OCI-LY7 (cell line): ENCODE measurements at regions not wholly inside any gene's neighbourhood (a gene's known extent, or its start where the extent isn't known, plus 50 kb on each side); places are given as distances from the start of the nearest gene placed in this dataset.

ENCODE experiments used
- BruUV-seq: library from RNA; stranded (reverse); fragments of 400-500 nt; replicated peaks from 2 replicates; lab custom pipeline; 2021; lab: Mats Ljungman, UMichigan
- CTCF ChIA-PET: fragments of 300-600 bp; sonication (Branson Sonifier 250); formaldehyde crosslinking; loops from one replicate; lab custom pipeline; 2022; ENCODE audit warnings: antibody characterized with exemption; ENCODE audit not compliant: unreplicated experiment; lab: Charles Lee
- POLR2A ChIA-PET: fragments of 300-600 bp; sonication (Branson Sonifier 250); formaldehyde crosslinking; loops from one replicate; lab custom pipeline; 2022; ENCODE audit warnings: antibody characterized with exemption; lab: Charles Lee
- DNase-seq: peaks from one replicate; pipeline ENCODE4 v3.0.0-alpha.2; 2015; ENCODE audit warnings: low spot score
- H2AFZ ChIP-seq: fragments of 200-600 bp; sonication (generic), shearing (Covaris generic); 2 replicates; pipeline ENCODE4 v1.6.1; 2014; ENCODE audit warnings: mild to moderate bottlenecking, antibody characterized with exemption, low read length, moderate library complexity
- H3K27ac ChIP-seq: fragments of 200-600 bp; sonication (generic); 2 replicates; pipeline ENCODE4 v1.5.1; 2014; ENCODE audit warnings: mixed run types, low read depth, mild to moderate bottlenecking, moderate library complexity, low read length, inconsistent platforms; ENCODE audit not compliant: poor library complexity, severe bottlenecking
- H3K36me3 ChIP-seq: fragments of 200-600 bp; sonication (generic); 2 replicates; pipeline ENCODE4 v1.6.1; 2014; ENCODE audit warnings: mild to moderate bottlenecking, antibody characterized with exemption, low read length, moderate library complexity, mixed read lengths; ENCODE audit not compliant: insufficient read depth
- H3K4me1 ChIP-seq: fragments of 200-600 bp; sonication (generic); 2 replicates; pipeline ENCODE4 v1.5.1; 2014; ENCODE audit warnings: mild to moderate bottlenecking, low read length; ENCODE audit not compliant: insufficient read depth, poor library complexity, severe bottlenecking
- H3K4me2 ChIP-seq: fragments of 200-600 bp; sonication (generic); 2 replicates; pipeline ENCODE4 v1.6.1; 2014; ENCODE audit warnings: mild to moderate bottlenecking, low read length
- H3K4me3 ChIP-seq: fragments of 200-600 bp; sonication (generic); 2 replicates; pipeline ENCODE4 v1.5.1; 2014; ENCODE audit warnings: mild to moderate bottlenecking, low read depth, low read length; ENCODE audit not compliant: poor library complexity, severe bottlenecking
- H3K79me2 ChIP-seq: fragments of 200-600 bp; sonication (generic); 2 replicates; pipeline ENCODE4 v1.6.1; 2016; ENCODE audit warnings: low read depth, mild to moderate bottlenecking, low read length, moderate library complexity, mixed read lengths; ENCODE audit not compliant: insufficient read depth
- H3K9me2 ChIP-seq: fragments of 200-600 bp; sonication (generic); 2 replicates; pipeline ENCODE4 v1.6.1; 2016; ENCODE audit warnings: mild to moderate bottlenecking, low read length, mixed read lengths; ENCODE audit not compliant: insufficient read depth
- H3K9me3 ChIP-seq: fragments of 200-600 bp; sonication (generic); 2 replicates; pipeline ENCODE4 v1.6.1; 2014; ENCODE audit warnings: mild to moderate bottlenecking, mixed run types, low read length, mixed read lengths
- H4K20me1 ChIP-seq: fragments of 200-600 bp; sonication (generic); 2 replicates; pipeline ENCODE4 v1.6.1; 2014; ENCODE audit warnings: mild to moderate bottlenecking, antibody characterized with exemption, low read length, moderate library complexity, mixed read lengths; ENCODE audit not compliant: insufficient read depth
- CTCF ChIP-seq: fragments of 200-600 bp; sonication (generic); conservative IDR thresholded peaks from 2 replicates; pipeline ENCODE4 v1.5.1; 2014; ENCODE audit warnings: mild to moderate bottlenecking, antibody characterized with exemption, low read length, moderate library complexity, mixed read lengths
- EZH2phosphoT487 ChIP-seq: fragments of 200-600 bp; sonication (generic); IDR thresholded peaks from 2 replicates; pipeline ENCODE4 v1.6.1; 2018; ENCODE audit warnings: low read depth, borderline replicate concordance, mild to moderate bottlenecking, mixed run types, antibody characterized with exemption, low read length, moderate library complexity, mixed read lengths
- intact Hi-C: fragments of 100-400 bp; cut with micrococcal nuclease; formaldehyde crosslinking; loops from one replicate; pipeline ENCODE4 v1.10.0; 2022; ENCODE audit not compliant: unreplicated experiment

DNA sequence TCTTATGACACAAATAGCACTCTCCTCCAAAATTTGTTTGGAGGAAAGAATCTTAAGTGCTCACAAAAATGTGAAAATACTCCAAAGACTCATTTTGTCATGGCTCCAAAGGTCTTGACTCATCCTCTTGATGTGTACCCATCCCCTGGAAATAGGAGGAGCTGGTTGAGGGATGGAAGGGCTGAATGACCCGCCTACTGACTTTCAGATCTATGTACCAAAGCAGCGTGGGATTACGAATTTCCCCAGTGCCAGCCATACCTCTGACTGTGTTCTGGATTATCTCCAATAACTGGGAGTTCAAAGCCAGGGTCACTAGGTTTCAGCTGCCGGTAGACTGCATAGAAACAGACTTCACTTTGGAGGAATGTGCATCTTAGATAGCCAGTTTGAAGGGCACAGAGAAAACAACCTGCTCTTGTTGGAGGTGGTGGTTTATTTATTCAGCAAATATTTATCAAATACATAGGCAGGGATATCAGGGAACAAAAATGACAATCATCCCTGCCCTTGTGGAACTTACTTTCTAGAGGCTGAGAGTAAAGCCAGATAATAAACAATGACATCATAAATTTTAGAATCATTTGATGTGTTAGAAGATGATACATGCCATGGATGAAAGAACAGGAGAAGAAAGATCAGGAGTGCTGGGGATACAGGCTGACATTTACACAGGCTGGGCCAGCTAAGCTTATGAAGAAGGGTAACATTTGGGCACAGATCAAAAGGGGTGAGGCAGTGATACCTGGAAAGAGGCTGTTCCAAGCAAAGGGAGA lies 246.6 kb downstream of the TBXT start:
- Histone ChIP-seq H3K79me2 (no peaks in the 10 kb centered on the region), H2AFZ (no peak overlapping the region), H3K4me3 (no peak overlapping the region), H4K20me1 (no peaks in the 10 kb centered on the region), H3K9me3 (no peaks in the 10 kb centered on the region), H3K4me2 (no peak overlapping the region), H3K36me3 (no peaks in the 10 kb centered on the region), H3K9me2 (no peaks in the 10 kb centered on the region), H3K27ac (no peak overlapping the region), H3K4me1 (no peaks in the 10 kb centered on the region)
- intact Hi-C loops: no loop called here
- POLR2A ChIA-PET: no interaction called here
- DNase-seq: no peak
- CTCF ChIA-PET: no interaction called here
- no TSS peak for BruUV-seq
- no peak for TF ChIP-seq EZH2phosphoT487
- no peak for TF ChIP-seq CTCF

GRCh38 chr6:165917576-165917975 lies 250.1 kb downstream of the TBXT start:
- Histone ChIP-seq H3K79me2 (no peaks in the 10 kb centered on the region), H3K9me2 (no peaks in the 10 kb centered on the region), H3K4me2 (no peak overlapping the region), H2AFZ (no peak overlapping the region), H3K9me3 (no peaks in the 10 kb centered on the region), H3K27ac (no peak overlapping the region), H3K4me1 (no peaks in the 10 kb centered on the region), H3K4me3 (no peak overlapping the region), H4K20me1 (no peaks in the 10 kb centered on the region), H3K36me3 (no peaks in the 10 kb centered on the region)
- no peak for DNase-seq
- ChIA-PET POLR2A (no interaction called here), CTCF (no interaction called here)
- BruUV-seq: no TSS peak
- intact Hi-C loops: no loop called here
- TF ChIP-seq CTCF (no peak), EZH2phosphoT487 (no peak)

DNA sequence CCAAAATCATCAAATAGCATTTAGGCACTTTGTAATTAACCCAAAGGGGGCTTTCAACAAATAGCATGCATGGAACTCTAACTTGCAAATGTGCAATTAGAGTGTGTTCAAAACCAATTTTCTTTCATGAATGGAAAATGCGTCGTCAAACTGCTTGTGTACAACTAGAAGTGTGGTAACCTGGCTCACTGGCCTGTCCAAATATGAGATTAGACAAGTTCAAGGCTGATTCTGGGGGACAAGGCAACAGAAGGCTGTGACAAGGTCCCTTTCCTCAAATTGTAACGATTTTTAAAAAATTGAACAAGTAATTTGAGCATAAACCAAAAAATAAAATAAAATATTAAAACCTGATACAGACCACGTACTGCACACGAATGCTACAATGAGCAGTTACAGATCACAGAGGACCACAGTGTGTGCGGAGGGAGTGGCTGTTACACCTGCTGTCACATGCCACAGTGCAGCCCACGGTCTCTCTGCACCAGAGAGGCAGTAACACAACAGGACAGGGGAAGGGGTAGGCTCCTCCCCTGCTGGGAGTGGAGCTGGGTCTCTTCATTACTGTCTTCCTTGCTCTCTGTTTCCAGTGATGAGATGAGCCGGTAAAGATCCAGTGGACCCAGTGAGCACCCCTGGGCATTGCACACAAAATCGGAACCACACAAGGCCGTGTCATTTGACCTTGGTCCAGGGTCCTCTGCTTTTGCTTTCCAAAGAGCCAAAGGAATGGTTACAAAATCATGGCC lies 252.2 kb upstream of the PDE10A start:
- intact Hi-C loops: no loop called here
- TF ChIP-seq EZH2phosphoT487: no peak
- Histone ChIP-seq H3K27ac (no peak overlapping the region), H3K9me2 (no peaks in the 10 kb centered on the region), H2AFZ (no peak overlapping the region), H3K36me3 (no peaks in the 10 kb centered on the region), H3K4me1 (no peaks in the 10 kb centered on the region), H3K79me2 (no peaks in the 10 kb centered on the region), H4K20me1 (no peaks in the 10 kb centered on the region), H3K4me2 (no peak overlapping the region), H3K9me3 (no peaks in the 10 kb centered on the region), H3K4me3 (no peak overlapping the region)
- CTCF ChIA-PET: no interaction called here
- no peak for DNase-seq
- BruUV-seq: no TSS peak
- POLR2A ChIA-PET: no interaction called here
